HG03378 (cell line): ENCODE measurements at regions not wholly inside any gene's neighbourhood (a gene's known extent, or its start where the extent isn't known, plus 50 kb on each side); places are given as distances from the start of the nearest gene placed in this dataset.

Experiments
- ATAC-seq: cut with Tn5 transposase; IDR thresholded peaks from one replicate; pipeline ENCODE4 v1.9.1; 2021; ENCODE audit warnings: mild to moderate bottlenecking, moderate library complexity; ENCODE audit not compliant: unreplicated experiment

DNA sequence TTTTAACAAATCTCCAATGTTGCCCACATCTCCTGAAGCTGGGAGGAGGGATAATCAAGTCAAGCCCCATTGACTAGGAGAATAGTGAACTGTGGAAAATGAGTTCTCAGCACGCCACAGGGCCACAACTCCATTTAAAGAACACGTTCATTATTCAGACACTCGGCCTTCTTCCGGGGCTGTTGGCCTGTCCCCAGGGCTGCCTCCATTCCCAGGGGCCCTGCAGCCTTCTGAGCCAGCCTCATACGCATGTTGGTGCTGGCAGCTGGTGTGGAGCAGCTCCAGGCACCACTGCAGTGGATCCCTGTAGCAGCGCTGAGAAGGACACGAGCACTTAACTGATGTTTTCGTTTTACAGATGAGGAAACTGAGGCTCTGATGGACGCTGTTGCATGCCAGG, 87.5 kb upstream of the RCN1 start:
- no peak for ATAC-seq

DNA sequence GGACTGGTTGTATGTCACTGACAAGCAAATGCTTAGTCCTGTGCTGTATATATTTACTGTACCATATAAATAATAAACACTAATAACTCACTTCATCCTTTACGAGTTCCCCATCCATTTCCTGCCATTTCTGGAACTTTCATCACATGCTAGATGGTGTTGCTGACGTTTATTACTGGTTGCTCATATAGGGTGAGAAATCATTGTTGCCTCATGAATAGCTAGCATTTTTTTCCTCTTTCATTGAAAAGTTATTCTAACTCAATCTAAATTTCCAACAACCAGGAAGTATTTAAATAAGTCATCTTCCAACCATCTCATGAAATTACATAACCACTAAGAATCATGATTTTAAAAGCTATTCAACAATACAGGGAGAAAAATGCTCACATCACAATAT, 88.6 kb upstream of the RCN1 start:
- no peak for ATAC-seq

DNA sequence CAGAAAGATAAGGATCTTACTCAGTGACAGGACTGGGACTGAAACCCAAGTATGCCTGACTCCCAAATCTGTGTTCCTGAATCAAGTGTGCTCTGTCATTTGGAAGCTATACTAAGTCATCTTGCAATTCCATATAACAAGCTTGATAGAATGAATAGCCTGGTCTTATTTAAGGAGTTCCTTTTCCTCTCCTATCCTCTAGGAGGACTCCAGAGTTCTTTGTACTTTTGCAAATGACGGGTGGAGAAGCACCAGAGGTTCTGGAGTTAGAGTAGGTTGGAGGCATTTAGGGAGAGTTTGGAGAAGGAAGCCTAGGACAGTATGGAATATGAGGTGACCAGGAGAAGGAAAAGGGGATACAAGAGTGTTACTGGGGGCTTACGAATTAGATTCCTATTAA, 92.9 kb upstream of the RCN1 start:
- ATAC-seq = no peak

DNA sequence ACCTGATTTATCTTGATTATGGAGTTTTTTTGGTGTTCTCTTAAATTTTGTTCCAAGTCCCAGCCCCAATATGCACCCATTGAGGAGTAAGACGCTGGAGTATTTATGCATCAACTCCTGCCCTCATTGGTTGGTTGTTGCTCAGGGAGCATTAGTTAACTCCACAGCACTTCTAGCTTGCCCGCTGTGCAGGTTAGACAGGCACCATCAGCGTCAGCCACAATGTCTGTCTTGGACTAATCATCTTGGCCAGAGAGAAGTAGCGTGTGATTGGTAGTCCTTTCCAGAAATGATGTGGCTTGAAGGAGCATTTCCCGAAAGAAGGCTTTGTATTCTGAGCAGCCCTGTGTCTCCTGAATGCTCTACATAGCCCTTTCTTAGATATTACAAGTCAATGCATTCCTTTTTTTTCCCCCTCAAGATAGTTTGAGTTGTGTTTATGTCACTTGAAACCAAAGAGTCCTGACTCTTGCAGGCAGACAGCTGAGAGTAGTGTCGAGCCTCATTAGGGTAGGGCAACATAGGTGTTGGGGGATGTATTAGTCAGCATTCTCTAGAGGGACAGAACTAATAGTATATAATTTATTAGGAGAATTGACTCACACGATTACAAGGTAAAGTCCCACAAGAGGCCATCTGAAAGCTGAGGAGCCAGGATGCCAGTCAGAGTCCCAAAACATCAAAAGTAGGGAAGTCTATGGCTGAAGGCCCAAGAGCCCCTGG, 94.6 kb upstream of the RCN1 start:
- ATAC-seq = no peak

DNA sequence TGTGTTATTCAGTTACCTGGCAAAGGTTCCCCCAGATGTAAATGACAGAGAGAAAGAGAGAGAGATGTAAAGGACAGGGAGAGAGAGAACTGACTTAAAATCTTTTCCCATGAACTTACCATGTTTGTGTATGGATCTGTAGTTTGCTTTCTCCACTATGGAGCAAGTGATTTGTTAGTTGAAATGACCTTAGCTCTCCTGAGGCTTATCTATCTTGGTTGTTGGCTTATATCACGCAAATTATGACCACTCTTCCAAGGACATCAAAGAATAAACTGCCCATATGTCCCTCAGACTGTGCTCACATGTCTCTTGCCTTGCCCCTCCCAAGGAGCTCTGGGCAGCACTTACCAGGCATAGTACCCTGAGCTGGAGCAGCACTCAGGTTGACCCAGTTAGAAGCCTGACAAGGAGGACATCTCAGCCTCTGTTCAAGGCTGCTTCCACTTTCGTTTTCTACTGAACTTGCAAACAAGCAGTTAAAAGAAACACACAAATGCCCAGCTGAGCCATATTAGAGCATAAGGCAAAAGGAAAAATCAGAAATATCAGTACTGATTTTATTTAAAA, 95.3 kb upstream of the RCN1 start:
- peak; percentile 88 for ATAC-seq

DNA sequence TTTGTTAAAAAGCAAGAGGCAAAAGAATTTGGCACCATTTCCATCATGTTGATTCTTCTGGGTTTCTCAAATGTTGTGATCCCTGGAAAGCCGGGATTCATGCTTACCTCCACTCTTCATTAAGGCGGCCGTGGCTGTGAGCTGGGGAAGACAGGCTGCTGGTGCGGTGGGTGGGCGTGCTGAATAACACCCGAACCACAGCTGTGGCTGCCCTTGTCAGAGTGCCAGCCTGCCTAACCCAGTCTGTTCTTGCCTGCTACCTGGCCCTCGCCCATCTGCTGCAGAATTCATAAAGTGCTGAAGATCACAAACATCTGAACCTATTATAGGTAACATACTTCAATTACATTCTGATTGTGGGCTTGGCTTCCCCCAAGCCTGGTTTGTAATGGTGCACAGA, 95.8 kb upstream of the RCN1 start:
- no peak for ATAC-seq

DNA sequence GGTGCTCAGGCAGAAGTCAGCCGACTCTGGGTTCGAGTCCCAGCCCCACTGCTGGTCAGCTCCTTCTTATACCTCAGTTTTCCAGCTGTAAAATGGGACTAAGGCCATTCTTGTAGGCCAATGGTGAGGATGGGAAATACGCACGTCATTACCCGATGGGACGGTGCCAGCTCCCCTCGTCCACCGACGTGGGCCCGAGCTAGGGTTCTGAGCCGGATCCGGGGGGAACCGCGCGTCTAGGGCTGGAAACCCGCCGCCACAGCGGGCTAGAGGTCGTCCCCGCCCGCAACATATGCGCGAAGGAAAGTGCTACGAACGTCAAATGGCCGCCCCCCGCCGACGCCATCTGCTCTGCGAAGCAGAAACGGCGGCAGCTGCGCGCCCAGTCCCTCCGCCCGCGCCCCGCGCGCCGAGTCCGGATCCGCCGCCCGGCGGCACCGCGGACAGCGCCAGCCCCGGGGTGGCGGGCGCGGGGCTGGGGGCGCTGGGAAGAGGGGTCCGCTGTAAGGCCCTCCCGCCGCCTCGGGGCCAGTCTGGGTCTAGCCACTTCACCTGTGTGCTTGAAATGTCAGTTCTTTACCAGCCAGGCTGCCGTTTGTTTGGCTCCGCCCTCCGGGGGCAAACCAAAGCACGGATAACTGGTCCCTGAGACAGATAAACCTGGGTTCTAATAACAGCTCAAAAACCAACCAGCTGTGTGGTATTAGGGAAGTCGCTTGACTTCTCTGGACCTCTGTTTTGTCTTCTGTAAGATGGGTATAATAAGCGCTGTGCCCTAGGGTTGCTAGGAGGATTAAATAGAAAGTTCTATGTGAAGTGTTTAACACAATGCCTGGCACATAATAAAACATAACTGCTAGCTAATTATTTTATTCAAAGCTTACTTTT, 103.5 kb upstream of the RCN1 start:
- no peak for ATAC-seq

DNA sequence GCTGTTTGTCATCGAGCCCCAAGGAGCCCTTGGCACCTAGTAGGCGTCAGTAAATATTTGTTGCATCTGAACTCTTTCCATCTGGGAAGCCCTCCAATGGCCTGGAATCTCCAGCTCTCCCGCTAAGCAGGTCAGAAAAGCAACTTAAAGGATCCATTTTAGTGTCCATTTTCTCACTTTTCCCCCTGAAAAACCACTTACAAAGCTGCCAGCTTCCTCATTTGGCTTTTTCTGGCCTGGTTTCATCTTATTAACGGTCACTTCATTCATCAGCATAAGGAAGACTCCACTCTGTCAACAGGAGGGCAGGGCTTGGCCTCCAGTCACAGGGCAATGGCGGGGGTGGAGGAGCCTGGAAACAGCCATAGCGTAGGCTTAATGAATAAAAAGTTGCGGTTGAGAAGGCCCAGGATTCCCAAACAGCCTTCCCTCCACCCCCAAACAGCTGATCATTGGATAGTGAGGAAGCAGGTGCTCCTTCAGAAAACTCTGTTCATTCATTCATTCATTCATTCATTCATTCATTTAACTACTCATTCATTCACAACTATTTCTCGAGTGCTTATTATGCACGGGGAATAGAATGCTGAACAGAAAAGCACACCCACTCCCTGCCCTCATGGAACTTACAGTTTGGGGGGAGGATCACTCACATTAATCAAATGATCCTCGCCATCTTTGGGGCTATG, 104.5 kb upstream of the RCN1 start:
- ATAC-seq = no peak

DNA sequence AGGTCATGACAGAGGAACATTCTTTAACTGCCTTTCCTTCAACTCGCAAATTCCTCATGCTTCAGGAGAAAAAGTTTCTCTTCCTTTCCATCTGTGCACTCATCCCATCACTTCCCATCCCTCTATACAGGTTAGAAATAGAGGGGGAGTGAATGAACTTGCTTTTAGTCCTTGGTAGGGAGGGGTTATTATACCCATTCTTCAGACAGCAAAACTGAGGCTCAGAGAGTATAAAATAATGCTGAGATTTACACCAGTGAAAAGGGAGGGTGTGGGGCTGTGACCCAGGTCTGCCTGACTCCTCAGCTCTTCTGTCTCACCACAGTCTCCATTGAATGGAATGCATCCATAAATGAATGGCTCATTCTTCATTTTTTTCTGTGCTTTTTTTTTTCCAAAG, 109.4 kb upstream of the RCN1 start:
- no peak for ATAC-seq

DNA sequence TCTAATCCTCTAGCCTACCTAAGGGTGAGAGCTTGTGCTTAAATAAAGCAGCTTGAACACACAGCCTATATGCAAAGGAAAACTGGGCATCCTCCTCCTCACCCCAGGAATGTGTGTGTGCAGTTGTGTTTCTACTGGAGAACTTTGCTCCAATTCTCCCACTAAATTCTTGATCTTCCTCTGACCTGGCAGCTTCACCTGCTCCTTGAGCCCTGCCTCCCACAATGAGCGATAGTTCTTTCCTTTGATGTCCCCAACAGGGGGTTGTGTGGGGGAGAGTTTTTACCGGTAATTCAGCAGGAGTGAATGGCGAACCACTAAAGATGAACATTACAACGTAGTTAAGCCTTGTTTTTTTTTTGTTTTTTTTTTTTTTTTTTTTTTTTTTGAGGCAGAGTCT, 113.5 kb upstream of the RCN1 start:
- no peak for ATAC-seq

DNA sequence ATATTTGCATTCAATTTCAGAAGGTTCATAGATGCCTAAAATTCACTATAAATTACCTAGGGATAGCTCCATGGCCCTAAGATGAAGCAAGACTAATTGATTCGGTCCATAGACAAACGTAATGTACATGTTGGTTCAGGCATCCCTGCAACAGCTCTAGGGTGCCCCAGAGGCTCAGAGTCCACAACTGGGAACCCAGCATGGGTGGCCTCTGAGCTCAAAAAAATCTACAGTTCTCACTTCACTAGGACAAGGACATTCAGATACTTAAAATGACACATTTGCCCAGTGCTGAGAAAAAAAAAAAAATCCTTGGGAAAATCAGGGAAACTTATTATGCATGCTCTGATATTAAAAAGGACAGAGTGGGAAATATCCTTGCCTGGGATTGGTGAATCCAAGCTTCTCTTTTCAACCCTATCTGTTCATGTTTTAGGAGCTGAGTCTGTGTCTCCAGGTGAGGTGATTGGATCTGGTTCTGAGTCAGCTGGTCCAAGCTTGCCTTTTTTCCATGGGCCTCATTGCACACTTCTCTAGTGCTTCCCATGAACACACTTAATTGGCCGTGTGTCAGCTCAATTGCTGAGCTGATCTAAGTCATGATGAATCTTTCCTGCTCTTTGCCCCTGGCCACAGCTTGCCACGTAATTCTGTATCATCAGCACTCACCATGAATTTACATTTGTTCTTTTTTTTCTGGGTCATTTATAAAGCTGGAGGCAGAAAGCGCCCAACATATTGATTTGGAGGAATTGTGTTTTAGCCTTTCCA, 116.3 kb upstream of the RCN1 start:
- no peak for ATAC-seq

DNA sequence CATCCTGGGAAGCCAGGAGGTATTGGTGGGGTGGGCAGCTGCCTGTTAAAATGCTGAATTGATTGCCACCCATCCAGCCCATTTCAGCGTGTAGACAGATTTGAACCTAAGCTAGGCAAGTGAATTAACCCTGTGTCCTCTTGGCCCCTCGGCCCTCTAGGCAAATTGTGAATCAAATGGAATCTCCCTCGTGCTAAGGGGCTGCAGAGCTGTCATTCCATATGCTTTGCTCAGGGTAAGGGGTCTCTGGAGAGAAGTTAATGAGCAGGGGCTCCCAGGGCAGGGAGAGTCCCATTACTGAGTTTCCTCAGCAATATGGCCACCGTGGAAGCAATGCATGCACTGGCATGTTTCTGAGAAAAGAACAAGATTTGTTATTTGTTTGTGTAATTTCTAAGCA, 117.7 kb upstream of the RCN1 start:
- ATAC-seq = no peak

DNA sequence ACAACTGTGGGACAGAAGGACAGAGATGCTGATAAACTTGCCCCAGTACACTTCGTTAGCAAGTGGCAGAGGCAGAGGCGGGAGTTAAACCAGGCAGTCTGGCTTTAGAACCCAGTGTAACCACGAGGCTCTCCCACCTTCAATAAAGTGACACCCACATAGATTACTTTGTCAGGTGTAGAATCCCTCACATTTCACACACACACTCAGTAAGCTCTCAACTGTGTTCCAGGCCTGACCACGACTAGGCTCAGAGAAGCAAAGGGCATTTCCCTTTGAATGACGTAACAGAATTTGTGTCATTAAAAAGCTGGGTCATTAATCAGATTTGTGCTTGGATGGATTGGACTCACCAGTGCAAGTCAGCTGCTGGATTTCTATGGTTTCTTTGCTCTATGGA, 118.3 kb upstream of the RCN1 start:
- no peak for ATAC-seq

DNA sequence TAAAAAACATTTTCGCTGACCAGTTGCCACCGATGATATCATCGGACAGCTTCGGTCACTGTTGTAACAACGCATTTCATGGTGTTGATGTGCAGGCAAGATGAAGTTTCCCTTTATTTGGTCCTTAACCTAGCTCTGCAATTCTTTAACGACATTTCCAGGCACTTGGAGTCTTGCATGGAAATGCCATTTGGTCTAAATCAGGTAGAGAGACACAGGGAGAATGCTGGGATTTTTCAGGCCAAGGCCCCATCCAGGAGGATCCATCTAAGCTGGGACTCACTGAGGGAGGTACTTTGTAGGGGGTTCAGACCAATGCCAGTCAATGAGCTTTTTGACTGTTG, 121.5 kb upstream of the RCN1 start:
- ATAC-seq = no peak

DNA sequence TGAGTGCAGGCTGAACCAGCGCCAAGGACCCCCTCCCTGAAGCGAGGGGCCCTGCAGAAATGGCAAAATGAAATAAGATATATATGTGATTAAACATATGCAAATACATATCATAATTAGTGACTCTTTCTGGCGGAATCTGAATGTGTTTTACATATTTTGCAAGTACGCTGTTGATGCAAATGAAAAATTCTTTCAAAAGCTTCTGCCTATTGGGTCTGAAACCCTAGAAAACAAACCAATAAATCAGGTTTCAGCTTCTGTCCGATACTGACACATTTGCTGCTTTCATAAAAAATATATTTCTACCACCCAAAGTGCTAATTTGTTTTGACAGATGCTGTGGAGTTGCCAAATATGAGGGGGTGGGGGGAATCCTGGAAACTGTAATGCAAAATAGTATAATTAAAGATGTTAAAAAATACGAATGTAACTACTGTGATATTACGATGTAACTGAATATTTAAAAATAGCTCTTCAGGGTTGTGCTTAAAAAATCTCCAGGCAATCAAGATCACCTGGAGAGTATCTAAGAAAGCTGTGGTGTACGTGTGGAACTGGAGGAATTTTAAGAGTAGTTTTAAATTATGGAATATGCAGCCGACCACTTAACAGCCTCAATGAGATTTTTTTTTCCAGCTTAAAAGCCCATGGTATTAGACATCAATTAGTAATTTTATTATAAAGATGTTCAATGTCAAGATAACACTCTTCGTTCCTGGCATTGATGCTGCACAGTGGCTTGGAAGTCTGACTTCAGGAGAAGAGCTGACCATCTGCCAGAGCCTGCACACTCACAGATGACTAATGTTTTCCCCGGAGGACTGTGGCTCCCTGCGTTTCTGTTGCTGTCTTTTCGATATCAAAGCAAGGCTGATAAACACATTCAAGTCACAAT, 122.2 kb upstream of the RCN1 start:
- ATAC-seq = no peak

DNA sequence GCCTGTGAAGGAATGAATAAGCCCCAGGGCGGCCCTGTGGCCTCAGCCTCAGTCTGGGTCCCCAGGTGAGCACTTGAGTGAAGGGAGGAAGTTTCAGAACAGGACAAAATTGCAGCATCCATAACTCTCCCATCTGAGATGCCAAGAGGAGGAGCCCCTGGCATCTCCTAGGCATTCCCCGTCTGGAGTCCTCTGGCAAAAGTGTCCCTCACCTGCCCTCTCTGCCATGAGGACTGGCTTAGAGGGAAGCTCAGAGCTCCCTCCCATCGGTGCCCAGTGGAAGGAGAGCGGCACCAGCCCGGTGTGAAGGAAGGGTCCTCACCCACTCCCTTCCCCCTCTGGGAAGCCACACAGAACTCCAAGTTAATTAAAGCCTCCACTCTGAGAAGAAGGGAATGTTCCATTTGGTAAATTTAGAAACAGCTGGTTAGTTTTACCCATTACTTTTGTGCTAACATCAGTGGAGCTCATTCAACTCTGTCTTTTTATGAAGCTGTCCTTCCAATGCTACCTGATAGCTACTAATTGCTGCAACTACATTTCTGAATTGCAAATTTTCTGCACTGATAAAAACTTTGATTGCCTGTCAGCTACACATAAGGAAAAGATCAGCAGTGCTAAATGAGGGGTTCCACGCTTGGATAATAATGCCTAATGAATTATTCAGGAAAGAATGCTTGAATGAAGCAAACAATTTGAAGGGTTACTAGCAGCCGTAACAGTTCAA, 123.3 kb upstream of the RCN1 start:
- no peak for ATAC-seq

DNA sequence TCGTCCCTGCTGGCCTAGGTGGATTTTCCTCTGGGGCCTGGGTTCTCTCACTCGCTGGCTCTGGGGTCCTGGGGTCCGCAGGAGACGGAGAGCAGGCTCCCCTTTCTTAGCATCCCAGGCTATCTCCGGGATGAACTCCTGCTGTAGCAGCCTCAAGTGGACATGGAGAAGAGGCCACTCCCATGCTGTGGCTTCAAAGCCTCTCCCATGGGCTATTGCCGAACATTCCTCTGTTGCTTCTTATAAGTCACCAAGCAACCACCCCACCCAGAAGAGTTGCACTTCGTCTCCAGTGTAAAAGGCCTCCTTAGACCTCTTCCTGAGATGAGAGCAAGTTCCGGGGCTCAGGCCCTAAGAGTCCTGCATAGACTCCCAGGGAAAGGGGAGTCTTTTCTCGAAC, 124.0 kb upstream of the RCN1 start:
- ATAC-seq = no peak

DNA sequence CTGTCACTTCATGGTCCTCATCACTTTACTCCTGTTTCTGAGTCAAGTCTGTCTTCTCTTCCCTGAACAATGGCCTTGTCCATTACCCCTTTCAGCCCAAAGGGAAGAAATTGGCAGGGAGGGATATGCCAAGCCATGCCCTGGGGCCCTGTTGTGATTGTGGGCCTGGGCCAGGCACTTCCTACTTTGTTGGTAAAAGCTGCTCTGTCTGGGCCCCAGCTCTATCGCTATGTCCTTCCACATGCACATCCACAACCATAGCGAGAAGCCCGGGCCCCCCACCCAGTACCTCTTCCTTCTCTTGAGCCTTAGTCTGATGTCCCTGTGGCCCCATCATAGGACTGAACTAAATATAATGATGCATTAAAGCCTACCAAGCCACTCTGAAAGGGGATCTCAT, 126.7 kb upstream of the RCN1 start:
- ATAC-seq = no peak

DNA sequence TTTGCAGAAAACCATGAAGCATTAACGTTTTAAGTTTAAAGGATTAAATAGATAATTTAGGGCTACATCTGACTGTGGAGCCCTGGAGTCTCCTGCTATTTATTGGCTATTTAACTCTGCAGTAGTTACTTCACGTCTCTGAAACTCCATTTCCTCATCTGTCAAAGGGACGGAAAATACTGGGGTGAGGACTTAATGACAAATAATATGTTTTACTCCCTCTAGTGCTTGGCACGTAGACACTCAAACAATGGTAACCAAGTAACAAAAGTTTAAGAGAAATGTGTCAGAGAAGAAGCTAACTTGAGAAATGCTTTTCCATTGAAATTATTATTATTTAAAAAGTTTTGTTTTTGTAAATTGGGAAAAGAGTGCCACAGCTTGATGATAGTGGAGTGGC, 130.7 kb upstream of the RCN1 start:
- ATAC-seq = no peak
